Stimulated activated CD8-positive, alpha-beta memory T cell treated with anti-CD3 and anti-CD28 coated beads, Interleukin-7, amount 100 ng/mL, for 48 hours (primary cell): ENCODE measurements at regions not wholly inside any gene's neighbourhood (a gene's known extent, or its start where the extent isn't known, plus 50 kb on each side); places are given as distances from the start of the nearest gene placed in this dataset.

ENCODE experiments used
- DNase-seq, 2 donors: peaks; one replicate each; pipeline ENCODE4 v3.0.0-alpha.2; 2020; ENCODE audit warnings: low read depth in 1 of 2; ENCODE audit errors: extremely low read depth in 1 of 2

DNA sequence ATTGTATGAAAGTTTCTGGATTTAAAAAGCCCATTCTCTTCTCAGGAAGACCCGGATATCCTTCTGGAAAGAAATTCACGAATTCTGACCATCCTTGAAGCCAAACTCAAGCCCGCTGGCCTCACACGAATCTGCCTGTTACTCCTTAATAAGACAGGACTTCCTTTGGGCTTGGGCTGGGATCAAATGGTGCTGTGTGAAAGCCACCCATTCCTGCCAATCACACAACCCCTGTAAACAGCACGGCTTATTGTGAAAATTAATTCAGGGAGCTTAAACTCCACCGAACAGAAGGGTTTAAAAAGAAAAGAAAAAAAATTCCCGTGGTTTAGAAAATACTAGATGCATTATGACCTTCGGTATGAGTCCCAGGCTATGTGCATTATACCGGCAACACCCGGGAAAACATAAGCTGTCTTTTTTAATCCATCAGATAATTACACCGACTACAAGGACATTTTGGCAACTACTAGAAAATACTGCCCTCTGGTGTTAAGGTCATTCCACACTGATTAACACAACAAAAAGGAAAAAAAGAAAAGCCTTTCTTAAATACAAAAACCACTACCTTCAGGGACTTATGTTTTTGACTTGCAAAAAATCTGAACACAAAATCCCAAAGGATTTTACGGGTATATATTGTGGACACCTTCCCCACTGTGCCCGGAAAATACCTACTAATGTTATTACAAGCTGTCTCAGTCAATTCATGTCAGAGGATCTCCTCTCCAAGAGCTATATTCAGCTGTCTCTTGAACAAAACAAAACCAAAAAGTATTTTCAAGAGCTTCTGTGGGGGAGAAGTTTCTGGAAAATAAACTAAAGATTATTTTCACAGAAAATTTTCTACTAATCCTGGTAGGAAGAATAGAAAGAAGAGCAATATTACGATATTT, 76.0 kb upstream of the LSM14A start:
- no peak for DNase-seq

DNA sequence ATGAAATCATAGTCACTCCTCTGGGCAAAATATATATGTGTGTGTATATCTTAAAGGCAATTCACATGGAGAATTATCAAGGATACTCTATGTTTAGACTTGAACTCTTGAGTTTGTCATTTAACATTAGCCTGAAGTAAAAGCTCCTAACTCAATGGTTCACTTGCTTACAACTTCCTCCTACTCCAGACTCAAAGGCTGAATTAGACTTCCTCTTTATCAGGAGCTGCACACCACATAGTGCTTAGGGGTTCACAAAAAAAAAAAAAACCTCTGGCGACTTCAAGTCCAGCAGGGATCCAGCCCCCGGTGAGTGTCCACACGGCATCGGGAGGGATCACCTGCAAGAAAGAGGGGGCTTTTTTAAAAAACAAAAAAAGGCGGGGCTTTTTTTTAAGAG, 68.2 kb upstream of the LSM14A start:
- no peak for DNase-seq

- DNase-seq: no peak
Observed at GRCh38 chr19:34104557-34104956, 67.7 kb upstream of the LSM14A start.

GRCh38 chr19:34109596-34109995, 62.7 kb upstream of the LSM14A start:
- no peak for DNase-seq

DNA sequence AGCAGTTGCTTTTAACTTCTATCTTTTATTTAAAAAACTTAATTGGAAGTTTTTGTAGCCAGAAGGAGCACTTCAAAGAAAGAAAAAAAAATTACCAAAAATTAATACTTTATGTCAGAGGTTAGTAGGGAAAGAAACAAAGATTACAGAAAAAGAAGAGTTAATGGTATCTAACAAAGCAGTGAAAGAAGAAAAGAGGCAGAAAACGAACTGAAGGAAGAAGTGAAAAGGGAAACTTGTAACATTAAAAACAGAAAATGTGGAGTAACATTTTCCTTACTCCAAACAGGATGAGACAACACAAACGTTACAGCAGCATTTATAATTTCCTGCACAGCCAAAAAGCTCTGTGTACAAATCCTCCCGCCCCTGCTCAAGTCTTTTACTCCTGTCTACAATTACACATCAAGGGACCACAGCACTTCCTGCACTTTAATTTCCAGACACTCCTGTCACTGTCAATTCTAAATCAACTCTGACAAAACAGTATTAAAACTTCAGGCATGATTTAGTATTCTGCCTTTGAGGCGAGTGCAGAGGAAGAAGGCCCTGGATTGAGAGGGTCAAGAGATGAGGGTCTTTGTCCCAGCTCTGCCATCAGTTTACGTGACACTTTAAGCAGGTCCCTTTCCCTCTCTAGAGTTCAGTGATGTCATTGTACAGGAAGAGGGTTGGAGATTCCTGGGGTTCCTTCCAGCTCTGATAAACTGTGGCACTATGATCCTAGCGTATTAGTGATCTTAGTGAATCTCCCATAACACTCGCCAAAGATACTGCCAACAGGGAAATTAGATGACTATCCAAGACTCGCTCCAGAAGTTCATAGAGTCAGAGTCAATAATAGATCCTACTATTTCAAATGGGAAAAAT, 53.2 kb upstream of the LSM14A start:
- no peak for DNase-seq

GRCh38 chr19:34120141-34120540, 52.2 kb upstream of the LSM14A start:
- DNase-seq: no peak

DNA sequence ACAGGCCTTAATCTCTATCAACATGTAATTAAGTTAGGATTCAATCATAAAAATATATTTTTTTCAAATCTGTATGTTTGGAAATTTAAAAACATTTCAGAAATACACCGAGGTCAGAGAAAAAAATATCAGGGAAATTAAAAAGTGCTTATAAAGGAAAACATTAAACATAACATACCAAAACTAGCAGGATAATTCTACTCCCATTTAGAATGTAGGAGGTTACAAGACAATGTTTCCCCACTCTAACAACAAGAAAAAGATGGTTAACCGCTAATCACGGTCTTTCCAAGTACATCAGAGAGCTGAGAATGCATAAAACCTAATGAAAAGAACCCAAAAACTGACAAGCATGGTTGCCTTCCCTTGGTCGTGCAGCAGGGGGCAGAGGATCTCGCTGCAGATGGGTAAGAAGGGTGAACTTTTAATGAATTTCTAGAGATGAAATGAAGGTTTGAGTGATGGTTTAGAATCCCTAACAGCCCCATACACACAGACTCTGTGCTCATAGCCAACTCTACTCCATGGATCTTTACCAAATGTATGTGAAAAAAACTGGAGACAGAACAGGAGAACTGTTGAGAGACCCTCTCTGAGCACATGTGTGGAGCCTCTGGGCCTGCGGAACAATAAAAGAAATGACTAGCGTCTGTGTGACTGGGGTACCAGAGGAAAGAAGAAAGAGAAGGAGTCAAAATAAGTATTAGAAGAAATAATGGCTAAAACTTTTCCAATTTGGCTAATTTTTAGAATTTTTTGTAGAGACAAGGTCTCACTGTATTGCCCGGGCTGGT, 51.3 kb upstream of the LSM14A start:
- DNase-seq: peak in 1 of 2 donors; percentile 26
